Neuronal stem cell (in vitro differentiated cells): ENCODE measurements at regions not wholly inside any gene's neighbourhood (a gene's known extent, or its start where the extent isn't known, plus 50 kb on each side); places are given as distances from the start of the nearest gene placed in this dataset.
"Not testable (repeated sequence)": the region's sequence is repeated elsewhere in the genome, so short reads cannot be mapped to it uniquely, and the experiment has no call there.

Experiments used
- DNase-seq: peaks from one replicate; pipeline ENCODE4 v3.0.0-alpha.2; 2013; ENCODE audit warnings: low spot score
- H2AFZ ChIP-seq: one replicate; pipeline ENCODE4 v1.6.1; 2013; ENCODE audit warnings: mild to moderate bottlenecking, low read length, inconsistent platforms
- H2AK5ac ChIP-seq: 2 replicates; pipeline ENCODE4 v1.6.1; 2013; ENCODE audit warnings: low read depth, mild to moderate bottlenecking, inconsistent platforms, low read length, moderate library complexity, mixed read lengths
- H2BK120ac ChIP-seq: 2 replicates; pipeline ENCODE4 v1.6.1; 2013; ENCODE audit warnings: low read depth, mild to moderate bottlenecking, inconsistent platforms, low read length, moderate library complexity, mixed read lengths
- H2BK12ac ChIP-seq: one replicate; pipeline ENCODE4 v1.6.1; 2013; ENCODE audit warnings: low read length, inconsistent platforms
- H2BK15ac ChIP-seq: 2 replicates; pipeline ENCODE4 v1.6.1; 2013; ENCODE audit warnings: mild to moderate bottlenecking, low read length, inconsistent platforms, mixed read lengths
- H2BK5ac ChIP-seq: one replicate; pipeline ENCODE4 v1.6.1; 2013; ENCODE audit warnings: inconsistent platforms, mild to moderate bottlenecking, low read length, moderate library complexity
- H3K14ac ChIP-seq: one replicate; pipeline ENCODE4 v1.6.1; 2013; ENCODE audit warnings: low read length, inconsistent platforms
- H3K18ac ChIP-seq: 2 replicates; pipeline ENCODE4 v1.6.1; 2013; ENCODE audit warnings: low read length, inconsistent platforms
- H3K23ac ChIP-seq: 2 replicates; pipeline ENCODE4 v1.6.1; 2013; ENCODE audit warnings: low read depth, mild to moderate bottlenecking, mixed read lengths, low read length, inconsistent platforms; ENCODE audit not compliant: poor library complexity
- H3K27ac ChIP-seq: replicated peaks from 3 replicates; pipeline ENCODE4 v1.5.1; 2013; ENCODE audit warnings: low read length, inconsistent platforms
- H3K27me3 ChIP-seq, 3 experiments: 2 replicates each; pipeline ENCODE4 v1.6.1; 2013; ENCODE audit warnings: low read length in 3 of 3, mild to moderate bottlenecking in 2 of 3, inconsistent platforms in 1 of 3, low read depth in 1 of 3, mixed read lengths in 1 of 3, moderate library complexity in 1 of 3; ENCODE audit not compliant: control insufficient read depth in 3 of 3, insufficient read depth in 3 of 3
- H3K36me3 ChIP-seq, 2 donors: replicated peaks in 1 of 2; 2 replicates each; pipeline ENCODE4 v1.6.1; 2013; ENCODE audit warnings: low read length in 2 of 2; ENCODE audit not compliant: control insufficient read depth in 2 of 2, insufficient read depth in 2 of 2
- H3K4ac ChIP-seq: 2 replicates; pipeline ENCODE4 v1.6.1; 2013; ENCODE audit warnings: inconsistent platforms, mild to moderate bottlenecking, low read length, moderate library complexity
- H3K4me1 ChIP-seq, 2 donors: 1 replicate in 1 of 2; 2 replicates in 1 of 2; pipeline ENCODE4 v1.6.1; 2013; ENCODE audit warnings: low read length in 2 of 2, low read depth in 1 of 2; ENCODE audit not compliant: control insufficient read depth in 2 of 2, insufficient read depth in 1 of 2
- H3K4me2 ChIP-seq: one replicate; pipeline ENCODE4 v1.6.1; 2013; ENCODE audit warnings: mild to moderate bottlenecking, low read length, inconsistent platforms; ENCODE audit not compliant: insufficient read depth, poor library complexity, severe bottlenecking
- H3K4me3 ChIP-seq, 2 donors: 2 replicates each; pipeline ENCODE4 v1.5.1; 2013; ENCODE audit warnings: low read length in 2 of 2, mild to moderate bottlenecking in 2 of 2, inconsistent platforms in 1 of 2, moderate library complexity in 1 of 2
- H3K79me1 ChIP-seq: one replicate; pipeline ENCODE4 v1.6.1; 2013; ENCODE audit warnings: low read depth, mild to moderate bottlenecking, inconsistent platforms, low read length, moderate library complexity
- H3K9ac ChIP-seq: one replicate; pipeline ENCODE4 v1.6.1; 2013; ENCODE audit warnings: mild to moderate bottlenecking, low read depth, low read length, inconsistent platforms; ENCODE audit not compliant: poor library complexity
- H3K9me3 ChIP-seq, 2 donors: replicated peaks in 1 of 2; 2 replicates each; pipeline versions ENCODE3 to v1.6.1; 2013; ENCODE audit warnings: low read length in 2 of 2, mild to moderate bottlenecking in 2 of 2, inconsistent platforms in 1 of 2, low read depth in 1 of 2, mixed read lengths in 1 of 2, moderate library complexity in 1 of 2; ENCODE audit not compliant: control insufficient read depth in 2 of 2, insufficient read depth in 1 of 2
- H4K8ac ChIP-seq: one replicate; pipeline ENCODE4 v1.6.1; 2013; ENCODE audit warnings: low read depth, mild to moderate bottlenecking, inconsistent platforms, low read length, moderate library complexity
- H4K91ac ChIP-seq: one replicate; pipeline ENCODE4 v1.6.1; 2013; ENCODE audit warnings: low read length, low read depth, mild to moderate bottlenecking, inconsistent platforms; ENCODE audit not compliant: poor library complexity
- WGBS, 2 donors: extraction: QIAGEN DNeasy Blood & Tissue Kit; methylation state at CpG; one replicate each; pipeline ENCODE4 v1.1.7; 2013; ENCODE audit warnings: missing lambda C conversion rate in 2 of 2, mixed read lengths in 1 of 2; ENCODE audit not compliant: insufficient read length in 2 of 2, insufficient replicate concordance in 1 of 2; ENCODE audit errors: extremely low coverage in 2 of 2; 5-methylcytosine and 5-hydroxymethylcytosine counted together

DNA sequence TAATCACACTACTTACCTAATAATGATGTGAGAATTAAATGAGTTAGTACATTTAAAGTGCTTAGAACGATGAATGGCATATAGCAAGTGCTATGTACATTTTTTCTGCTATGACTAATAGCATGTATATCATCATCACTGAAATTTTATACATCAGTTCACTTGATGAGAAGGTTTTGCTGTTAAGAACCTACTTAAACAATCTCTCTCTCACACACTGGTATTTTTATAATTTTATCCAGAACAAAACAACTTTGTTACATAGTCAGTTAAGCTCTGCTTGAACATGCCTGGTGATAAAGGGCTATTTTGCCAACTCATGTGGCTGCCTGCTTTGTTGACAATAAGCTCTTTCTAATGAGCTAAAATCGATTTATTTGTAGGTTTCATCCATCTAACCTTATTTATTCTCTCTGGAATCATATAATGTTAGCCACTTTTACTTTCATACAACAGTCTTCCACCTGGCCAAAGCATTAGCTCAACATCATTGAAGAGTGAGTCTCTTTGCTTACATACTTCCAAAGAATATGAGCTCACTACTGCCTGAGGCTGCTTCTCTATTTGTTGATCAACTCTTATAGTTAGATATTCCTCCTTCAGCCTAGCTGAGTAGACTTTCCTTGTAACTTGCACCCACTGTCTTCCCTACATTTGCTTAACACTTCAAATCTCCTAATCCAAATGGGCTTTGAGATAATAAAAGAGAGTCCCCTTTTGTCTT, 372.7 kb upstream of the BOD1L1 start:
- WGBS, 2 donors: no CpG with 5 or more reads among the region's 2 CpGs
- no peak overlapping the region for H2BK15ac ChIP-seq
- no peak overlapping the region for H4K91ac ChIP-seq
- H2AK5ac ChIP-seq: no peak overlapping the region
- no peak overlapping the region for H3K9ac ChIP-seq
- H4K8ac ChIP-seq: no peak overlapping the region
- H3K27ac ChIP-seq: no peak overlapping the region
- no peak overlapping the region for H2BK12ac ChIP-seq
- no peak overlapping the region for H2AFZ ChIP-seq
- no peaks in the 10 kb centered on the region for H3K36me3 ChIP-seq
- no peak overlapping the region for H3K14ac ChIP-seq
- H2BK5ac ChIP-seq: no peak overlapping the region
- H3K4me1 ChIP-seq: no peaks in the 10 kb centered on the region
- no peak overlapping the region for H2BK120ac ChIP-seq
- H3K18ac ChIP-seq: no peak overlapping the region
- H3K79me1 ChIP-seq: no peaks in the 10 kb centered on the region
- H3K4me2 ChIP-seq: no peak overlapping the region
- no peak overlapping the region for H3K4ac ChIP-seq
- no peaks in the 10 kb centered on the region for H3K27me3 ChIP-seq
- H3K9me3 ChIP-seq: peaks cover 0 to 2% of the 10 kb centered on the region in 2 donors
- H3K4me3 ChIP-seq: no peak overlapping the region
- DNase-seq: no peak
- no peak overlapping the region for H3K23ac ChIP-seq

DNA sequence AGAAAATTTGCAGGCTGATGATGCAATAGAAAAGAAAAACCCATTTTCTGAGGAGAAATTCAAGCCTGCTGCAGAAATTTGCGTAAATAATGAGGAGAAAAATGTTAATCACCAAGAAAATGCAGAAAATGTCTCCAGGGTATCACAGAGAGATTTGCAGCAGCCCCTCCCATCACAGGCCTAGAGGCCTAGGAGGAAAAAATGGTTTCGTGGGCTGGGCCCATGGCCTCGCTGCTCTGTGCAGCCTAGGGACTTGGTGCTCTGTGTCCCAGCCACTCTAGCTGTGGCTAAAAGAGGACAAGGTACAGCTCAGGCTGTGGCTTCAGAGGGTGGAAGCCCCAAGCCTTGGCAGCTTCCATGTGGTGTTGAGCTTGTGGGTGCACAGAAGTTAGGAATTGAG, 374.8 kb upstream of the BOD1L1 start:
- not testable (repeated sequence) for H3K4me1 ChIP-seq, H3K14ac ChIP-seq, H2BK15ac ChIP-seq, H2BK120ac ChIP-seq, H3K79me1 ChIP-seq, H4K8ac ChIP-seq, H3K36me3 ChIP-seq, H3K9me3 ChIP-seq, H3K4ac ChIP-seq, H3K18ac ChIP-seq, H2BK5ac ChIP-seq, H3K4me2 ChIP-seq, H2BK12ac ChIP-seq, H3K27ac ChIP-seq, H3K27me3 ChIP-seq, DNase-seq, H2AFZ ChIP-seq, H3K23ac ChIP-seq, H3K9ac ChIP-seq, H3K4me3 ChIP-seq, H4K91ac ChIP-seq, H2AK5ac ChIP-seq
- no CpG with 5 or more reads among the region's 3 CpGs for WGBS, 2 donors

DNA sequence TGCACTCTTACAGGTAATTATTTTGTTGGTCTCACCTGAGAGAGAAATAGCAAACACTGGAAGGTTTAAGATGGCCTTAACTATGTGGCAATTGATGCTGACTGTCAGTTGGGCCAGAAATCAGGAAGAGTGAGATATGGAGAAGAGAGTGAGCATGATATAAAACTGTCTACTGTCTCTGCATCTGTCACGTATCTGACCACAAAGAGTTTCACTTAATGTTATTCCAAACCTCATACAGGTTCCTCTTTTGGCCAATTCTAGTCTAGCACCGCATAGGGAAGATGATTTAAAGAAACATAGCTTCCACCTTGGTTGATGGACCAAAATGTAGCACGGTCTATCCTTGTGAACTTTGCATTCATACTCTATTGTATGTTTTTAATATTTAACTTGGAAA, 381.0 kb upstream of the BOD1L1 start:
- H3K14ac ChIP-seq: no peak overlapping the region

DNA sequence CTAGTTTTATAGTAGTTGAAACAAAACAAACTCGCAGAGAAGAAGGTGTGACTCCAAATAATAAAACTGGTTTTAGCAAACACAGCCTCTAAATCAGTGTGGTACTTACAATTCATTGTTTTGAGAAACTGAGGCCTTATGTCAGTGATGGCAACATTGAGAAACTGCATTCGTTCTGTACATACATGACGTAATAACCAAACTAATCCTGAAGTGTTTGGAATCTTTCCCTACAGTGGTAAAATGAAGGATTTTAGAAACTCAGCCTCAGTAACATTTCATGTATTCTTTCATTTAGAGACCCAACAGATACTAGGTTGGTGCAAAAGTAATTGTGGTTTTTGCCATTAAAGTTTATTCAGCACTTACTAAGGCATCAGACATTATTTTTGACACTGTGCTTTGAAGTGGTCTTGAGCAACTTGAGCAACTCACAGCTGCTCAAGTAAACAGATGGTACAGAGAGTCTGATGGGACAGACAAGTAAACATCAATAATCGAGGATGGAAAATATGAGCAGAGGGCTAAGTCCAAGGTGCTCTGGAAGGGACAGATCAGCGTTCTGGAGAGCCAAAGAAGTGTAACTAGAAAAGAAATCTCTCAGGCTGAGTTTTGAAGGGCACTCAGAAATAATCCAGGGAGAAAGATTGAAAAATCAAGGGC, 390.8 kb upstream of the BOD1L1 start:
- no peak overlapping the region for H3K4me2 ChIP-seq
- no peaks in the 10 kb centered on the region for H3K27me3 ChIP-seq
- no peak overlapping the region for H3K23ac ChIP-seq
- no peak overlapping the region for H2BK15ac ChIP-seq
- H3K36me3 ChIP-seq: no peaks in the 10 kb centered on the region
- DNase-seq: no peak
- WGBS, 2 donors: no CpG with 5 or more reads among the region's 5 CpGs
- no peak overlapping the region for H3K4me3 ChIP-seq
- H3K4me1 ChIP-seq: no peaks in the 10 kb centered on the region
- H3K18ac ChIP-seq: no peak overlapping the region
- H4K8ac ChIP-seq: no peak overlapping the region
- H3K79me1 ChIP-seq: no peaks in the 10 kb centered on the region
- H2AFZ ChIP-seq: no peak overlapping the region
- no peak overlapping the region for H2BK120ac ChIP-seq
- H2BK5ac ChIP-seq: no peak overlapping the region
- H2AK5ac ChIP-seq: no peak overlapping the region
- no peak overlapping the region for H3K14ac ChIP-seq
- H4K91ac ChIP-seq: no peak overlapping the region
- H3K27ac ChIP-seq: no peak overlapping the region
- no peak overlapping the region for H3K9ac ChIP-seq
- H3K9me3 ChIP-seq: peaks cover 0 to 2% of the 10 kb centered on the region in 2 donors
- no peak overlapping the region for H3K4ac ChIP-seq
- no peak overlapping the region for H2BK12ac ChIP-seq

More for the DNA sequence above, 381.0 kb upstream of the BOD1L1 start:
- Histone ChIP-seq H3K9ac (no peak overlapping the region), H3K4me1 (no peaks in the 10 kb centered on the region), H4K91ac (no peak overlapping the region), H2AK5ac (no peak overlapping the region), H3K4ac (no peak overlapping the region), H3K27me3 (no peaks in the 10 kb centered on the region), H2AFZ (no peak overlapping the region), H2BK12ac (no peak overlapping the region), H3K18ac (no peak overlapping the region), H3K27ac (no peak overlapping the region), H2BK5ac (no peak overlapping the region), H3K23ac (no peak overlapping the region), H2BK120ac (no peak overlapping the region), H2BK15ac (no peak overlapping the region), H3K9me3 (no peaks in the 10 kb centered on the region), H3K79me1 (no peaks in the 10 kb centered on the region), H3K36me3 (no peaks in the 10 kb centered on the region), H3K4me3 (no peak overlapping the region), H4K8ac (no peak overlapping the region), H3K4me2 (no peak overlapping the region)
- WGBS, 2 donors: no CpG with 5 or more reads among the region's 3 CpGs
- DNase-seq: no peak
